ENCODE measurements at regions not wholly inside any gene's neighbourhood (a gene's known extent, or its start where the extent isn't known, plus 50 kb on each side); places are given as distances from the start of the nearest gene placed in this dataset.

GRCh38 chr16:63682844-63683243 lies 1439.0 kb downstream of the CDH11 start:
- Histone ChIP-seq H3K36me3 (replicated peaks; ENCODE audit: insufficient read depth, low read depth) (no peaks in the 10 kb centered on the region), H3K27me3 (no peaks in the 10 kb centered on the region), H3K27ac (no peak overlapping the region), H3K79me2 (no peaks in the 10 kb centered on the region), H3K4me1 (ENCODE audit: insufficient read depth) (no peaks in the 10 kb centered on the region), H3K9me2 (replicated peaks; ENCODE audit: insufficient read depth) (no peaks in the 10 kb centered on the region), H4K20me1 (ENCODE audit: insufficient read depth, poor library complexity, severe bottlenecking) (no peaks in the 10 kb centered on the region), H3K9me3 (ENCODE audit: low read depth) (no peaks in the 10 kb centered on the region), H2AFZ (no peak overlapping the region), H3K4me2 (no peak overlapping the region), H3K4me3 (no peak overlapping the region)
- no peak for TF ChIP-seq EZH2phosphoT487 (IDR thresholded peaks at IDR 0.05; ENCODE audit: low read depth, severe bottlenecking, unreplicated experiment)
- TF ChIP-seq CTCF (IDR thresholded peaks at IDR 0.05; ENCODE audit: poor library complexity): no peak
- no peak for TF ChIP-seq EZH2 (IDR thresholded peaks at IDR 0.05; ENCODE audit: borderline replicate concordance)
- WGBS (ENCODE audit: low lambda C conversion rate, missing lambda C conversion rate): 90% methylated on average over 3 of the region's 3 CpGs
- no peak for DNase-seq (ENCODE audit: low spot score)

- H4K20me1 ChIP-seq (ENCODE audit: insufficient read depth, poor library complexity, severe bottlenecking): no peaks in the 10 kb centered on the region
- H3K4me3 ChIP-seq: no peak overlapping the region
- 70% methylated on average over 2 of the region's 2 CpGs for WGBS (ENCODE audit: low lambda C conversion rate, missing lambda C conversion rate)
- DNase-seq (ENCODE audit: low spot score): no peak
- TF ChIP-seq EZH2 (IDR thresholded peaks at IDR 0.05; ENCODE audit: borderline replicate concordance) (no peak), EZH2phosphoT487 (IDR thresholded peaks at IDR 0.05; ENCODE audit: low read depth, severe bottlenecking, unreplicated experiment) (no peak), CTCF (IDR thresholded peaks at IDR 0.05; ENCODE audit: poor library complexity) (no peak)
- no peak overlapping the region for H3K27ac ChIP-seq
- H3K9me3 ChIP-seq (ENCODE audit: low read depth): no peaks in the 10 kb centered on the region
- no peaks in the 10 kb centered on the region for H3K36me3 ChIP-seq (replicated peaks; ENCODE audit: insufficient read depth, low read depth)
- H3K4me1 ChIP-seq (ENCODE audit: insufficient read depth): no peaks in the 10 kb centered on the region
- no peak overlapping the region for H2AFZ ChIP-seq
- no peaks in the 10 kb centered on the region for H3K27me3 ChIP-seq
- H3K79me2 ChIP-seq: no peaks in the 10 kb centered on the region
- no peaks in the 10 kb centered on the region for H3K9me2 ChIP-seq (replicated peaks; ENCODE audit: insufficient read depth)
- no peak overlapping the region for H3K4me2 ChIP-seq
These were observed 1449.4 kb downstream of the CDH11 start for GRCh38 chr16:63672493-63672892.

GRCh38 chr16:63663155-63663554 lies 1458.7 kb downstream of the CDH11 start:
- no peaks in the 10 kb centered on the region for H3K79me2 ChIP-seq
- no peak overlapping the region for H3K4me2 ChIP-seq
- no peaks in the 10 kb centered on the region for H3K9me3 ChIP-seq (ENCODE audit: low read depth)
- no peaks in the 10 kb centered on the region for H3K36me3 ChIP-seq (replicated peaks; ENCODE audit: insufficient read depth, low read depth)
- no peak overlapping the region for H2AFZ ChIP-seq
- no peaks in the 10 kb centered on the region for H4K20me1 ChIP-seq (ENCODE audit: insufficient read depth, poor library complexity, severe bottlenecking)
- no peak overlapping the region for H3K4me3 ChIP-seq
- H3K4me1 ChIP-seq (ENCODE audit: insufficient read depth): no peaks in the 10 kb centered on the region
- no peak for TF ChIP-seq EZH2 (IDR thresholded peaks at IDR 0.05; ENCODE audit: borderline replicate concordance)
- no peak for TF ChIP-seq EZH2phosphoT487 (IDR thresholded peaks at IDR 0.05; ENCODE audit: low read depth, severe bottlenecking, unreplicated experiment)
- no peaks in the 10 kb centered on the region for H3K9me2 ChIP-seq (replicated peaks; ENCODE audit: insufficient read depth)
- WGBS (ENCODE audit: low lambda C conversion rate, missing lambda C conversion rate): 96% methylated on average over 1 of the region's 1 CpG
- no peaks in the 10 kb centered on the region for H3K27me3 ChIP-seq
- no peak for DNase-seq (ENCODE audit: low spot score)
- no peak overlapping the region for H3K27ac ChIP-seq

- Histone ChIP-seq H3K4me2 (no peak overlapping the region), H3K27ac (no peak overlapping the region), H4K20me1 (ENCODE audit: insufficient read depth, poor library complexity, severe bottlenecking) (no peaks in the 10 kb centered on the region), H3K4me1 (ENCODE audit: insufficient read depth) (no peaks in the 10 kb centered on the region), H3K9me3 (ENCODE audit: low read depth) (no peaks in the 10 kb centered on the region), H3K79me2 (no peaks in the 10 kb centered on the region), H3K9me2 (replicated peaks; ENCODE audit: insufficient read depth) (no peaks in the 10 kb centered on the region), H3K36me3 (replicated peaks; ENCODE audit: insufficient read depth, low read depth) (no peaks in the 10 kb centered on the region), H3K4me3 (no peak overlapping the region), H2AFZ (no peak overlapping the region), H3K27me3 (no peaks in the 10 kb centered on the region)
- DNase-seq (ENCODE audit: low spot score): no peak
- WGBS (ENCODE audit: low lambda C conversion rate, missing lambda C conversion rate): 76% methylated on average over 4 of the region's 4 CpGs
- TF ChIP-seq EZH2phosphoT487 (IDR thresholded peaks at IDR 0.05; ENCODE audit: low read depth, severe bottlenecking, unreplicated experiment) (no peak), EZH2 (IDR thresholded peaks at IDR 0.05; ENCODE audit: borderline replicate concordance) (no peak), CTCF (IDR thresholded peaks at IDR 0.05; ENCODE audit: poor library complexity) (no peak)
These were observed 1466.0 kb downstream of the CDH11 start for GRCh38 chr16:63655846-63656245.
